Adrenal gland (tissue), 9 donors: ENCODE measurements at regions not wholly inside any gene's neighbourhood (a gene's known extent, or its start where the extent isn't known, plus 50 kb on each side); places are given as distances from the start of the nearest gene placed in this dataset.

Experiments
- DNase-seq, 7 donors: peaks; one replicate each; pipeline ENCODE4 v3.0.0-alpha.2; 2019 to 2020
- H3K27ac ChIP-seq, 5 donors: fragments of 200-600 bp; sonication (generic) in 4 of 5; 1 replicate in 3 of 5; 2 replicates in 2 of 5; pipeline versions ENCODE4 v1.5.1 to v1.8.0; 2016 to 2020; ENCODE audit warnings: mild to moderate bottlenecking in 1 of 5
- H3K27me3 ChIP-seq: fragments of 200-600 bp; 2 replicates; pipeline ENCODE4 v1.8.0; 2021
- H3K36me3 ChIP-seq, 2 donors: fragments of 200-600 bp; replicated peaks in 1 of 2; 1 replicate in 1 of 2; 2 replicates in 1 of 2; pipeline versions ENCODE4 v1.5.1 to v1.8.0; 2018 to 2022
- H3K4me1 ChIP-seq, 2 donors: fragments of 200-600 bp; replicated peaks in 1 of 2; 1 replicate in 1 of 2; 2 replicates in 1 of 2; pipeline versions ENCODE4 v1.5.1 to v1.8.0; 2018 to 2021
- H3K4me3 ChIP-seq, 4 donors: fragments of 200-600 bp; sonication (generic) in 3 of 4; one replicate each; pipeline ENCODE4 v1.5.1; 2016 to 2018
- H3K9me3 ChIP-seq, 3 donors: fragments of 200-600 bp; sonication (generic) in 1 of 3; replicated peaks in 1 of 3; 1 replicate in 2 of 3; 2 replicates in 1 of 3; pipeline versions ENCODE4 v1.5.1 to v1.8.0; 2016 to 2021
- CTCF ChIP-seq, 6 experiments: fragments of 450-650 bp in 4 of 6; fragments of 200-600 bp in 2 of 6; sonication (generic) in 1 of 6; IDR thresholded peaks; 1 replicate in 5 of 6; 2 replicates in 1 of 6; pipeline versions ENCODE4 v1.5.1 to v1.8.0; 2016 to 2021; ENCODE audit warnings: antibody characterized with exemption in 6 of 6, mild to moderate bottlenecking in 2 of 6, moderate library complexity in 1 of 6
- POLR2A ChIP-seq, 2 donors: fragments of 450-650 bp; IDR thresholded peaks; one replicate each; pipeline ENCODE4 v1.6.1; 2017; ENCODE audit warnings: antibody characterized with exemption in 2 of 2, mild to moderate bottlenecking in 2 of 2, moderate library complexity in 1 of 2
- WGBS, 4 donors: extraction: QIAGEN DNeasy Blood & Tissue Kit in 2 of 4; methylation state at CpG; one replicate each; pipeline versions ENCODE4 v1.1.5 to v1.1.7; 2013 to 2017; 5-methylcytosine and 5-hydroxymethylcytosine counted together
- intact Hi-C, 2 donors: fragments of 100-400 bp; cut with DNase I; formaldehyde crosslinking; loops; one replicate each; pipeline versions ENCODE4 v1.14.1 to v1.15.0; 2022 to 2023
- donor health status: healthy with polysubstance abuse.
- donor health status: Bipolar disorder and iron deficiency.
- donor health status: DM: yes; HTN: yes; CAD: no.
- donor health status: DM: no; HTN: no; CAD: no.
- donor health status: DM: no; HTN: no; CAD: no.

- no peak for DNase-seq
- no peak overlapping the region for H3K4me3 ChIP-seq
- H3K27ac ChIP-seq = no peak overlapping the region
- intact Hi-C loops = no loop called here
- H3K9me3 ChIP-seq = no peaks in the 10 kb centered on the region
- no peaks in the 10 kb centered on the region for H3K4me1 ChIP-seq
- H3K27me3 ChIP-seq = no peaks in the 10 kb centered on the region
- TF ChIP-seq CTCF (IDR thresholded peaks at IDR 0.05) (no peak), POLR2A (IDR thresholded peaks at IDR 0.05) (no peak)
- no peaks in the 10 kb centered on the region for H3K36me3 ChIP-seq
These were observed 436.3 kb upstream of the PAPPA start for GRCh38 chr9:115717298-115717697.

GRCh38 chr9:115717711-115718173, 435.8 kb upstream of the PAPPA start:
- no peaks in the 10 kb centered on the region for H3K4me1 ChIP-seq
- intact Hi-C loops = no loop called here
- WGBS, 4 donors = 62 to 86% (median 74%) methylated on average over 1 of the region's 1 CpG
- no peaks in the 10 kb centered on the region for H3K36me3 ChIP-seq
- no peak overlapping the region for H3K4me3 ChIP-seq
- no peak for DNase-seq
- TF ChIP-seq CTCF (IDR thresholded peaks at IDR 0.05) (no peak), POLR2A (IDR thresholded peaks at IDR 0.05) (no peak)
- no peaks in the 10 kb centered on the region for H3K27me3 ChIP-seq
- no peak overlapping the region for H3K27ac ChIP-seq
- no peaks in the 10 kb centered on the region for H3K9me3 ChIP-seq

- 62 to 76% (median 70%) methylated on average over 4 of the region's 4 CpGs for WGBS, 4 donors
- intact Hi-C loops = no loop called here
- no peak overlapping the region for H3K4me3 ChIP-seq
These were observed 423.2 kb upstream of the PAPPA start for GRCh38 chr9:115730396-115730795.

GRCh38 chr9:115730845-115731244, 422.7 kb upstream of the PAPPA start:
- Histone ChIP-seq H3K27me3 (no peaks in the 10 kb centered on the region), H3K27ac (no peak overlapping the region), H3K36me3 (no peaks in the 10 kb centered on the region), H3K4me3 (no peak overlapping the region), H3K4me1 (no peaks in the 10 kb centered on the region), H3K9me3 (peaks cover 0 to 6% (median 0%) of the 10 kb centered on the region in 3 donors)
- intact Hi-C loops = no loop called here
- no peak for TF ChIP-seq CTCF (IDR thresholded peaks at IDR 0.05)
- TF ChIP-seq POLR2A (IDR thresholded peaks at IDR 0.05) = no peak
- no peak for DNase-seq
- WGBS, 4 donors = 54 to 73% (median 59%) methylated on average over 1 of the region's 1 CpG

More at GRCh38 chr9:115730396-115730795, 423.2 kb upstream of the PAPPA start:
- TF ChIP-seq POLR2A (IDR thresholded peaks at IDR 0.05) = no peak
- no peak for TF ChIP-seq CTCF (IDR thresholded peaks at IDR 0.05)
- no peak for DNase-seq
- Histone ChIP-seq H3K36me3 (no peaks in the 10 kb centered on the region), H3K27me3 (no peaks in the 10 kb centered on the region), H3K9me3 (peaks cover 0 to 6% (median 0%) of the 10 kb centered on the region in 3 donors), H3K27ac (no peak overlapping the region), H3K4me1 (no peaks in the 10 kb centered on the region)
